Tibial nerve (tissue), 3 donors: ENCODE measurements at regions not wholly inside any gene's neighbourhood (a gene's known extent, or its start where the extent isn't known, plus 50 kb on each side); places are given as distances from the start of the nearest gene placed in this dataset.

ENCODE experiments used
- POLR2A ChIP-seq, 2 donors: fragments of 450-650 bp; IDR thresholded peaks; one replicate each; pipeline ENCODE4 v1.6.1; 2017; ENCODE audit warnings: antibody characterized with exemption in 2 of 2, mild to moderate bottlenecking in 2 of 2, moderate library complexity in 2 of 2
- TF ChIP-seq, protein P1 (sequence below), 5 experiments: fragments of 200-600 bp in 3 of 5; fragments of 450-650 bp in 2 of 5; sonication (generic) in 3 of 5; IDR thresholded peaks; one replicate each; pipeline ENCODE4 v1.5.1; 2016 to 2019; ENCODE audit warnings: antibody characterized with exemption in 5 of 5, mild to moderate bottlenecking in 3 of 5, moderate library complexity in 2 of 5

DNA sequence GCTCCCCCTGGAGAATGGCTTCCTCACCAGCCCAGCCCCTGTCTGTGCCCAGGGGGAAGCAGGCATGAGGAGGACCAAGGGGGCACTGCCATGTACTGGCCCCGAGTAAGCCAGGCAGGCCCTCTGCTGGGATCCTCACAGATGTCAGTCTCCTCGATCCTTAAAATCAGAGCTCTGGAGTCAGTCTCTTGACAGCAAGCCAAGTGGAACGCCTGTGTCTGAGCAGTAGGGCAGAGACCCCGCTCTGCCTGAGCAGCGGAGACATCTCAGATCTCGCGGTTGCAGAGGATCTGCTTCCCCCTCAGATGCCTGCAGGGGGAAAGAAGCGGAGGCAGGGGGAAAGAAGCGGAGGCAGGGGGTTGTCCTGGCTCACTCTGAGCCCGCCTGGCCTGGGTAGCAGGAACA, 92.6 kb downstream of the SNX5 start:
- no peak for TF ChIP-seq POLR2A (IDR thresholded peaks at IDR 0.05)
- TF ChIP-seq, protein P1, sequence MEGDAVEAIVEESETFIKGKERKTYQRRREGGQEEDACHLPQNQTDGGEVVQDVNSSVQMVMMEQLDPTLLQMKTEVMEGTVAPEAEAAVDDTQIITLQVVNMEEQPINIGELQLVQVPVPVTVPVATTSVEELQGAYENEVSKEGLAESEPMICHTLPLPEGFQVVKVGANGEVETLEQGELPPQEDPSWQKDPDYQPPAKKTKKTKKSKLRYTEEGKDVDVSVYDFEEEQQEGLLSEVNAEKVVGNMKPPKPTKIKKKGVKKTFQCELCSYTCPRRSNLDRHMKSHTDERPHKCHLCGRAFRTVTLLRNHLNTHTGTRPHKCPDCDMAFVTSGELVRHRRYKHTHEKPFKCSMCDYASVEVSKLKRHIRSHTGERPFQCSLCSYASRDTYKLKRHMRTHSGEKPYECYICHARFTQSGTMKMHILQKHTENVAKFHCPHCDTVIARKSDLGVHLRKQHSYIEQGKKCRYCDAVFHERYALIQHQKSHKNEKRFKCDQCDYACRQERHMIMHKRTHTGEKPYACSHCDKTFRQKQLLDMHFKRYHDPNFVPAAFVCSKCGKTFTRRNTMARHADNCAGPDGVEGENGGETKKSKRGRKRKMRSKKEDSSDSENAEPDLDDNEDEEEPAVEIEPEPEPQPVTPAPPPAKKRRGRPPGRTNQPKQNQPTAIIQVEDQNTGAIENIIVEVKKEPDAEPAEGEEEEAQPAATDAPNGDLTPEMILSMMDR (IDR thresholded peaks at IDR 0.05) = no peak
